Calu3 (cell line): ENCODE measurements at regions not wholly inside any gene's neighbourhood (a gene's known extent, or its start where the extent isn't known, plus 50 kb on each side); places are given as distances from the start of the nearest gene placed in this dataset.

Experiments used
- BruUV-seq: library from RNA; stranded (reverse); fragments of 400-500 nt; replicated peaks from 2 replicates; lab custom pipeline; 2021; lab: Mats Ljungman, UMichigan
- CTCF ChIA-PET: fragments of 300-600 bp; sonication (Branson Sonifier 250); formaldehyde crosslinking; loops from one replicate; lab custom pipeline; 2022; ENCODE audit warnings: antibody characterized with exemption; lab: Charles Lee
- DNase-seq: peaks from one replicate; pipeline ENCODE4 v3.0.0; 2022
- H3K27ac Mint-ChIP-seq: one replicate; pipeline ENCODE4 v1.8.0; 2022; ENCODE audit warnings: mixed read lengths; ENCODE audit not compliant: unreplicated experiment
- H3K27me3 Mint-ChIP-seq: one replicate; pipeline ENCODE4 v1.8.0; 2022; ENCODE audit warnings: mixed read lengths; ENCODE audit not compliant: unreplicated experiment
- H3K36me3 Mint-ChIP-seq: one replicate; pipeline ENCODE4 v1.8.0; 2022; ENCODE audit warnings: mild to moderate bottlenecking, moderate library complexity, mixed read lengths; ENCODE audit not compliant: insufficient read depth, unreplicated experiment
- H3K4me1 Mint-ChIP-seq: one replicate; pipeline ENCODE4 v1.8.0; 2022; ENCODE audit warnings: mild to moderate bottlenecking, low read depth, mixed read lengths; ENCODE audit not compliant: unreplicated experiment
- H3K4me3 Mint-ChIP-seq: one replicate; pipeline ENCODE4 v1.8.0; 2022; ENCODE audit warnings: mild to moderate bottlenecking, low read depth, moderate library complexity, mixed read lengths; ENCODE audit not compliant: unreplicated experiment
- H3K9me3 Mint-ChIP-seq: one replicate; pipeline ENCODE4 v1.8.0; 2022; ENCODE audit warnings: low read depth, mixed read lengths; ENCODE audit not compliant: unreplicated experiment
- CTCF ChIP-seq: fragments of 200-600 bp; IDR thresholded peaks from one replicate; pipeline ENCODE4 v1.8.0; 2022; ENCODE audit warnings: antibody characterized with exemption; ENCODE audit not compliant: unreplicated experiment
- intact Hi-C: fragments of 100-400 bp; cut with micrococcal nuclease; formaldehyde crosslinking; loops from one replicate; pipeline ENCODE4 v1.10.0; 2022; ENCODE audit not compliant: unreplicated experiment

- Mint-ChIP-seq H3K9me3 (peaks cover 3% of the 10 kb centered on the region), H3K36me3 (no peaks in the 10 kb centered on the region), H3K4me3 (no peak overlapping the region), H3K27me3 (no peaks in the 10 kb centered on the region), H3K4me1 (no peaks in the 10 kb centered on the region), H3K27ac (no peak overlapping the region)
- CTCF ChIA-PET, result interaction anchor here (0.6 to 1.8 kb wide), 5 partner anchors 24 to 976 kb away, joined by 3 to 5 read pairs (median 5); no protein-coding TSS in a partner anchor
- intact Hi-C loops, result no loop called here
- no TSS peak for BruUV-seq
- TF ChIP-seq CTCF, result peak; percentile 17
- no peak for DNase-seq
Measured at GRCh38 chr2:196482119-196483065, 157.1 kb upstream of the CCDC150 start.

GRCh38 chr2:196486146-196486545 is 153.4 kb upstream of the CCDC150 start:
- Mint-ChIP-seq H3K9me3 (peaks cover 3% of the 10 kb centered on the region), H3K27ac (no peak overlapping the region), H3K27me3 (no peaks in the 10 kb centered on the region), H3K36me3 (no peaks in the 10 kb centered on the region), H3K4me1 (no peaks in the 10 kb centered on the region), H3K4me3 (no peak overlapping the region)
- no peak for DNase-seq
- no TSS peak for BruUV-seq
- CTCF ChIA-PET, result no interaction called here
- no peak for TF ChIP-seq CTCF
- intact Hi-C loops, result no loop called here

GRCh38 chr2:196487417-196487816 is 152.1 kb upstream of the CCDC150 start:
- Mint-ChIP-seq H3K4me3 (no peak overlapping the region), H3K27me3 (no peaks in the 10 kb centered on the region), H3K36me3 (no peaks in the 10 kb centered on the region), H3K9me3 (peaks cover 3% of the 10 kb centered on the region), H3K27ac (no peak overlapping the region), H3K4me1 (no peaks in the 10 kb centered on the region)
- CTCF ChIA-PET, result no interaction called here
- no peak for TF ChIP-seq CTCF
- DNase-seq, result no peak
- BruUV-seq, result no TSS peak
- intact Hi-C loops, result no loop called here

- no peak for DNase-seq
- intact Hi-C loops, result no loop called here
- Mint-ChIP-seq H3K27ac (no peak overlapping the region), H3K36me3 (no peaks in the 10 kb centered on the region), H3K4me3 (no peak overlapping the region), H3K9me3 (peaks cover 5% of the 10 kb centered on the region), H3K4me1 (no peaks in the 10 kb centered on the region), H3K27me3 (no peaks in the 10 kb centered on the region)
- CTCF ChIA-PET, result no interaction called here
- BruUV-seq, result no TSS peak
- no peak for TF ChIP-seq CTCF
Measured at GRCh38 chr2:196489371-196489770, 150.1 kb upstream of the CCDC150 start.
